GM19023 (cell line): ENCODE measurements at regions not wholly inside any gene's neighbourhood (a gene's known extent, or its start where the extent isn't known, plus 50 kb on each side); places are given as distances from the start of the nearest gene placed in this dataset.
A peak's percentile ranks its signal among the peaks of the same experiment; 100 is the strongest.

Source experiments
- ATAC-seq: cut with Tn5 transposase; IDR thresholded peaks from one replicate; pipeline ENCODE4 v1.9.1; 2021; ENCODE audit warnings: mild to moderate bottlenecking, moderate library complexity; ENCODE audit not compliant: unreplicated experiment

GRCh38 chr5:115072266-115073064 is 97.2 kb downstream of the TRIM36 start:
- no peak for ATAC-seq

DNA sequence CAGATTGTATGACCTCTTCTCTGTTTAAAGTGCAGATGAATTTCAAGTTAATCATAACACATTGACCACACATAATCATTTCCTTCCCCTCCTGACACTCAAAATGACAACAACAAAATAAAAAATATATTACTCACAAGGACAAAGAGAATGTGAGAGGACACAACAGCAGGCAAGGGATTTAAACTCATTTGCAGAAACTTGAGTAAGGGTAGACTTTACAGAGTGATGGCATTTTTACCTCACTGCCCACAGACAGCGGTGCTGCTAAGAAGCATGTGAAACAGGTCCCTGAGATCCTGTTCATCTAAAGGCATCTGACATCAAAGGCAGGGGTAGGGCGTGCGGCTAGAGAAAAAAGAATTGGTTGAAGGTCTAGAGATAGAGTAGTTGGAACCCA is 99.0 kb downstream of the TRIM36 start:
- ATAC-seq, result no peak

- ATAC-seq, result peak; percentile 27
These were observed 100.4 kb downstream of the TRIM36 start for GRCh38 chr5:115069087-115069968.

GRCh38 chr5:115068239-115069086 is 101.2 kb downstream of the TRIM36 start:
- ATAC-seq, result peak; percentile 72

DNA sequence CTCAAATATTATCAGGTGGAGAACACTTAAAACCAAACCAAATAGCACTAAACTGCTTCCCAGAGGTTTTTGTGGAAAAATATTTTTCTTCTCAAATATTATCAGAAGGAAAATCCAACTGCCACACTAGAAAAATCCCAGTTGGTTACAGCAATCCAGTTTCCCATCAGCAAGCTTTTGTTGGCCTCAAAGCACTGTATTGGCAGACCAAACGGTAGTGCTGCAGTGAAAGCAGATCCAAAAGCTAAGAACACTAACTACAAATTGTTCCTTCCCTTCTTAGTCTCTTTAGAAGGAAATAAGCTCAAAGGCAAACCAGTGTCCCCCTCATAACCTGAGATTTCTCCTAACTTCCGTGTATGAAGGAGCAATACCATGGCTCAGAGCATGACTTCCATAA is 105.3 kb downstream of the TRIM36 start:
- ATAC-seq, result no peak

GRCh38 chr5:115054387-115054951 is 115.2 kb downstream of the TRIM36 start:
- no peak for ATAC-seq

GRCh38 chr5:115052948-115053347 is 116.8 kb downstream of the TRIM36 start:
- ATAC-seq, result no peak

GRCh38 chr5:115050866-115051265 is 118.8 kb downstream of the TRIM36 start:
- no peak for ATAC-seq

- no peak for ATAC-seq
These were observed 135.8 kb downstream of the TRIM36 start for GRCh38 chr5:115033861-115034260.

- ATAC-seq, result no peak
These were observed 141.2 kb downstream of the TRIM36 start for GRCh38 chr5:115028557-115028956.

- no peak for ATAC-seq
These were observed 144.8 kb downstream of the TRIM36 start for GRCh38 chr5:115024922-115025321.

- ATAC-seq, result no peak
These were observed 147.4 kb downstream of the TRIM36 start for GRCh38 chr5:115022303-115022702.

- ATAC-seq, result no peak
These were observed 153.1 kb downstream of the TRIM36 start for GRCh38 chr5:115016646-115017045.

- no peak for ATAC-seq
These were observed 170.5 kb downstream of the TRIM36 start for GRCh38 chr5:114999176-114999575.

GRCh38 chr5:114989512-114989911 is 180.2 kb downstream of the TRIM36 start:
- no peak for ATAC-seq

- no peak for ATAC-seq
These were observed 181.6 kb downstream of the TRIM36 start for GRCh38 chr5:114988096-114988495.

DNA sequence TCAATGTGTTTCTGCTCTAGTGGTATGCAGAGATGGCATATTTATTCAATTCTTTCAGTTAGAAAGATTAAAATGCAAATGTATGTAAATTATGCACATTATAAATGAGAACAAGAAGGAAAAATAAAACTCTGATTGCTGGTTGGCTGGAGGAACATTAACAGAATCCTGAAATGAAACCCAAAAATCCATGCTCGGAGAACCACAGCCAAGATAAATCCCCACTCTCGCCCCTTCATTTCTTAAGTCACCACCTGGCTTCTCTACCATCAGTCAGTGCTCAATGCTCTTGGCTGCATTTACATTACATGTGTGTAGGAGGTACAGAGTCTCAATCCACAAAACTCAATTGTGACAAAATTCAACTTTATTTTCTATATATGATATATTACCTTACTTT is 184.9 kb downstream of the TRIM36 start:
- no peak for ATAC-seq

DNA sequence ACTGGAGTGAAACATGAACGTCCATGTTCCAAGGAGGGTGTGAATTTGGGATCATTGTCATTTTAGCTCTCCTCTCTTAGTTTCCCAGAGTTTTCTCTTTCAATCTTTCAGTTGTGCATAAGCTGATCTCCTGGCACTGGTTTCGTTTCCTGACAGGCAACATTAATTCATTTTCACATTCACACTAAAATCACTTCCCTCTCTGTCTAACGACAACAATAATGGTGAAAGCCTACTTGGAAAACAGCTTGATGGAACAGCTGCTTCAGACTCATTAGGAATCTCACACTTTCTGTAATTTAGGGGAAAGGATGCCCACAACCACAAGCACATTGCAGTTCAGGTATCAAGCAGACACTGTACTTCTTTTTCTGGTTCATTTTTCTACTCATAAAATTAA is 188.6 kb downstream of the TRIM36 start:
- ATAC-seq, result no peak

DNA sequence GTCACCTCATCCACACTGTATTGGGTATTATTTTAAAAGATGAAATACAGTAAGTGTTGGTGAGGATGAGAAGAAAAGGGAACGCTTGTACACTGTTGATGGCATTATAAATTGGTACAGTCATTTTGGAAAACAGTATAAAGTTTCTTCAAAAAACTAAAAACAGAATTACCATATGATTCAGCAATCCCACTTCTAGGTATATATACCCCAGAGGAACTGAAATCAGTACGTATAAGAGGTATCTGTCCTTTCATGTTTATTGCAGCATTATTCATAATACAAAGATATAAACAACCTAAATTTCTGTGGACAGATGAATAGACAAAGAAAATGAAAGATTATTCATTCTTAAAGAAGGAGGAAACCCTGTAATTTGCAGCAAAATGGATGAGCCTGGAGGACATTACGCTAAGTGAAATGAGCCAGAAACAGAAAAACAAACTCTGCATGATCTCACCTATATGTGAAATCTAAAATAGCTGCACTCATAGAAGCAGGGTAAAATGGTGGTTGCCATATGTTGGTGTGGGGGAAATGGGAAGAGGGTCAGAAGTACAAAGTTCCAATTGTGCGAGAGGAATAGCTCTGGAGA is 191.6 kb downstream of the TRIM36 start:
- ATAC-seq, result no peak

GRCh38 chr5:114969482-114969881 is 200.2 kb downstream of the TRIM36 start:
- ATAC-seq, result no peak
